Testis (tissue), 2 donors: ENCODE measurements at regions not wholly inside any gene's neighbourhood (a gene's known extent, or its start where the extent isn't known, plus 50 kb on each side); places are given as distances from the start of the nearest gene placed in this dataset.

ENCODE experiments used
- POLR2A ChIP-seq: fragments of 450-650 bp; IDR thresholded peaks from one replicate; pipeline ENCODE4 v1.6.1; 2017; ENCODE audit warnings: antibody characterized with exemption, mild to moderate bottlenecking, moderate library complexity
- TF ChIP-seq, protein P1 (sequence below), 3 experiments: fragments of 450-650 bp in 2 of 3; fragments of 200-600 bp in 1 of 3; sonication (generic) in 1 of 3; IDR thresholded peaks; one replicate each; pipeline ENCODE4 v1.5.1; 2016 to 2019; ENCODE audit warnings: antibody characterized with exemption in 3 of 3, mild to moderate bottlenecking in 2 of 3, moderate library complexity in 1 of 3

DNA sequence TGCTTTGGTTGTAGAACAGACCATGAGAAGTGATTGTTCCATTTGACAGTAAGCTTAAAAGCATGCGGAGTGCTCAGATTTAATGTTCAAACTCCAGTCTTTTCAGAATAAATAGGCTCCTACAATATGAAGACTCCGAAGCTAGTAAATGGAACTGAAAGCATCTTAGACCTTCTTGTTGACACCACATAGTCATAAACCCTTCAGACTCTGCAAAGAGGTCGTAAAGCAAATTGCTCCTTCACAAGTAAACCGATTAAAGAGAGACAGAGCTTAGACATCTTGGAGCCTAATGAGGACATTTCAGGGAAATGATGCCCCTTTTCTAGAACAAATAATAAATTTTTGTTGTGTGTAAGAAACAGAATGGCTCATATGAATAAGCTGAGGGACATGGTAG, 511.0 kb upstream of the RIOK2 start:
- TF ChIP-seq POLR2A = no peak
- TF ChIP-seq, protein P1, sequence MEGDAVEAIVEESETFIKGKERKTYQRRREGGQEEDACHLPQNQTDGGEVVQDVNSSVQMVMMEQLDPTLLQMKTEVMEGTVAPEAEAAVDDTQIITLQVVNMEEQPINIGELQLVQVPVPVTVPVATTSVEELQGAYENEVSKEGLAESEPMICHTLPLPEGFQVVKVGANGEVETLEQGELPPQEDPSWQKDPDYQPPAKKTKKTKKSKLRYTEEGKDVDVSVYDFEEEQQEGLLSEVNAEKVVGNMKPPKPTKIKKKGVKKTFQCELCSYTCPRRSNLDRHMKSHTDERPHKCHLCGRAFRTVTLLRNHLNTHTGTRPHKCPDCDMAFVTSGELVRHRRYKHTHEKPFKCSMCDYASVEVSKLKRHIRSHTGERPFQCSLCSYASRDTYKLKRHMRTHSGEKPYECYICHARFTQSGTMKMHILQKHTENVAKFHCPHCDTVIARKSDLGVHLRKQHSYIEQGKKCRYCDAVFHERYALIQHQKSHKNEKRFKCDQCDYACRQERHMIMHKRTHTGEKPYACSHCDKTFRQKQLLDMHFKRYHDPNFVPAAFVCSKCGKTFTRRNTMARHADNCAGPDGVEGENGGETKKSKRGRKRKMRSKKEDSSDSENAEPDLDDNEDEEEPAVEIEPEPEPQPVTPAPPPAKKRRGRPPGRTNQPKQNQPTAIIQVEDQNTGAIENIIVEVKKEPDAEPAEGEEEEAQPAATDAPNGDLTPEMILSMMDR (IDR thresholded peaks at IDR 0.05) = no peak
